Stomach smooth muscle (tissue), 2 donors: ENCODE measurements at regions not wholly inside any gene's neighbourhood (a gene's known extent, or its start where the extent isn't known, plus 50 kb on each side); places are given as distances from the start of the nearest gene placed in this dataset.

Experiments
- H3K27ac ChIP-seq: one replicate; pipeline ENCODE4 v1.7.0; 2013; ENCODE audit warnings: mild to moderate bottlenecking, low read length, inconsistent platforms
- H3K27me3 ChIP-seq, 2 donors: one replicate each; pipeline ENCODE4 v1.7.0; 2013; ENCODE audit warnings: low read length in 2 of 2; ENCODE audit not compliant: insufficient read depth in 2 of 2, control insufficient read depth in 1 of 2
- H3K36me3 ChIP-seq, 2 donors: one replicate each; pipeline ENCODE4 v1.7.0; 2013; ENCODE audit warnings: low read length in 2 of 2; ENCODE audit not compliant: control insufficient read depth in 2 of 2, insufficient read depth in 2 of 2
- H3K4me1 ChIP-seq: one replicate; pipeline ENCODE4 v1.7.0; 2013; ENCODE audit warnings: low read length; ENCODE audit not compliant: control insufficient read depth, insufficient read depth
- H3K4me3 ChIP-seq, 2 donors: one replicate each; pipeline ENCODE4 v1.7.0; 2013; ENCODE audit warnings: low read length in 2 of 2
- H3K9ac ChIP-seq, 2 donors: one replicate each; pipeline ENCODE4 v1.7.0; 2013; ENCODE audit warnings: low read length in 2 of 2, mild to moderate bottlenecking in 1 of 2
- H3K9me3 ChIP-seq, 2 donors: one replicate each; pipeline ENCODE4 v1.7.0; 2013; ENCODE audit warnings: low read length in 2 of 2; ENCODE audit not compliant: control insufficient read depth in 2 of 2
- donor health status: healthy.
- donor health status: Pancreatic carcinoma.

- Histone ChIP-seq H3K4me1 (peaks cover 9% of the 10 kb centered on the region), H3K27me3 (peaks cover 0 to 2% of the 10 kb centered on the region in 2 donors), H3K9ac (no peak overlapping the region), H3K9me3 (no peaks in the 10 kb centered on the region), H3K4me3 (no peak overlapping the region), H3K36me3 (no peaks in the 10 kb centered on the region), H3K27ac (no peak overlapping the region)
These were observed 168.6 kb downstream of the TRIM33 start for GRCh38 chr1:114342376-114342775.

- no peak overlapping the region for H3K27ac ChIP-seq
- peaks cover 8% of the 10 kb centered on the region for H3K4me1 ChIP-seq
- no peak overlapping the region for H3K9ac ChIP-seq
- H3K27me3 ChIP-seq: peaks cover 0 to 2% of the 10 kb centered on the region in 2 donors
- no peaks in the 10 kb centered on the region for H3K9me3 ChIP-seq
- no peaks in the 10 kb centered on the region for H3K36me3 ChIP-seq
- no peak overlapping the region for H3K4me3 ChIP-seq
These were observed 169.1 kb downstream of the TRIM33 start for GRCh38 chr1:114341856-114342255.

- no peak overlapping the region for H3K4me3 ChIP-seq
- H3K9ac ChIP-seq: no peak overlapping the region
- H3K36me3 ChIP-seq: no peaks in the 10 kb centered on the region
- H3K27ac ChIP-seq: no peak overlapping the region
- peaks cover 6% of the 10 kb centered on the region for H3K4me1 ChIP-seq
- peaks cover 0 to 2% of the 10 kb centered on the region in 2 donors for H3K27me3 ChIP-seq
- no peaks in the 10 kb centered on the region for H3K9me3 ChIP-seq
These were observed 169.7 kb downstream of the TRIM33 start for GRCh38 chr1:114341299-114341698.

- no peaks in the 10 kb centered on the region for H3K36me3 ChIP-seq
- H3K27me3 ChIP-seq: peaks cover 0 to 2% of the 10 kb centered on the region in 2 donors
- H3K9me3 ChIP-seq: no peaks in the 10 kb centered on the region
- H3K4me3 ChIP-seq: no peak overlapping the region
- H3K9ac ChIP-seq: no peak overlapping the region
- H3K4me1 ChIP-seq: peaks cover 3% of the 10 kb centered on the region
- no peak overlapping the region for H3K27ac ChIP-seq
These were observed 170.1 kb downstream of the TRIM33 start for GRCh38 chr1:114340892-114341291.

- Histone ChIP-seq H3K4me1 (no peaks in the 10 kb centered on the region), H3K4me3 (no peak overlapping the region), H3K27me3 (peaks cover 0 to 2% of the 10 kb centered on the region in 2 donors), H3K27ac (no peak overlapping the region), H3K9ac (no peak overlapping the region), H3K36me3 (no peaks in the 10 kb centered on the region), H3K9me3 (no peaks in the 10 kb centered on the region)
These were observed 171.6 kb downstream of the TRIM33 start for GRCh38 chr1:114339379-114339778.

GRCh38 chr1:114338191-114338890 lies 172.7 kb downstream of the TRIM33 start:
- Histone ChIP-seq H3K27me3 (peaks cover 0 to 2% of the 10 kb centered on the region in 2 donors), H3K4me3 (no peak overlapping the region), H3K27ac (no peak overlapping the region), H3K36me3 (no peaks in the 10 kb centered on the region), H3K9me3 (no peaks in the 10 kb centered on the region), H3K9ac (no peak overlapping the region), H3K4me1 (no peaks in the 10 kb centered on the region)

- Histone ChIP-seq H3K27me3 (peaks cover 0 to 2% of the 10 kb centered on the region in 2 donors), H3K4me1 (no peaks in the 10 kb centered on the region), H3K36me3 (no peaks in the 10 kb centered on the region), H3K27ac (no peak overlapping the region), H3K9me3 (no peaks in the 10 kb centered on the region), H3K4me3 (no peak overlapping the region), H3K9ac (no peak overlapping the region)
These were observed 173.6 kb downstream of the TRIM33 start for GRCh38 chr1:114337417-114337816.

GRCh38 chr1:114336360-114336759 lies 174.6 kb downstream of the TRIM33 start:
- H3K4me1 ChIP-seq: no peaks in the 10 kb centered on the region

GRCh38 chr1:114335273-114335672 lies 175.7 kb downstream of the TRIM33 start:
- Histone ChIP-seq H3K27me3 (peaks cover 0 to 2% of the 10 kb centered on the region in 2 donors), H3K27ac (no peak overlapping the region), H3K9ac (no peak overlapping the region), H3K36me3 (no peaks in the 10 kb centered on the region), H3K4me1 (no peaks in the 10 kb centered on the region), H3K9me3 (no peaks in the 10 kb centered on the region), H3K4me3 (no peak overlapping the region)

More at GRCh38 chr1:114336360-114336759, 174.6 kb downstream of the TRIM33 start:
- peaks cover 0 to 2% of the 10 kb centered on the region in 2 donors for H3K27me3 ChIP-seq
- no peak overlapping the region for H3K4me3 ChIP-seq
- no peak overlapping the region for H3K9ac ChIP-seq
- H3K36me3 ChIP-seq: no peaks in the 10 kb centered on the region
- H3K27ac ChIP-seq: no peak overlapping the region
- H3K9me3 ChIP-seq: no peaks in the 10 kb centered on the region

GRCh38 chr1:114334297-114334696 lies 176.7 kb downstream of the TRIM33 start:
- Histone ChIP-seq H3K27me3 (peaks cover 0 to 2% of the 10 kb centered on the region in 2 donors), H3K36me3 (no peaks in the 10 kb centered on the region), H3K4me1 (no peaks in the 10 kb centered on the region), H3K27ac (no peak overlapping the region), H3K4me3 (no peak overlapping the region), H3K9me3 (no peaks in the 10 kb centered on the region), H3K9ac (no peak overlapping the region)

- no peaks in the 10 kb centered on the region for H3K36me3 ChIP-seq
- no peak overlapping the region for H3K27ac ChIP-seq
- no peak overlapping the region for H3K9ac ChIP-seq
- peaks cover 0 to 2% of the 10 kb centered on the region in 2 donors for H3K27me3 ChIP-seq
- no peak overlapping the region for H3K4me3 ChIP-seq
- no peaks in the 10 kb centered on the region for H3K4me1 ChIP-seq
- H3K9me3 ChIP-seq: no peaks in the 10 kb centered on the region
These were observed 177.3 kb downstream of the TRIM33 start for GRCh38 chr1:114333690-114334089.
